Fibroblast of skin of left quadriceps (primary cell): ENCODE measurements at regions not wholly inside any gene's neighbourhood (a gene's known extent, or its start where the extent isn't known, plus 50 kb on each side); places are given as distances from the start of the nearest gene placed in this dataset.

Experiments used
- DNase-seq, 2 experiments: peaks; one replicate each; pipeline ENCODE4 v3.0.0-alpha.2; 2013; ENCODE audit warnings: low read depth in 2 of 2

DNA sequence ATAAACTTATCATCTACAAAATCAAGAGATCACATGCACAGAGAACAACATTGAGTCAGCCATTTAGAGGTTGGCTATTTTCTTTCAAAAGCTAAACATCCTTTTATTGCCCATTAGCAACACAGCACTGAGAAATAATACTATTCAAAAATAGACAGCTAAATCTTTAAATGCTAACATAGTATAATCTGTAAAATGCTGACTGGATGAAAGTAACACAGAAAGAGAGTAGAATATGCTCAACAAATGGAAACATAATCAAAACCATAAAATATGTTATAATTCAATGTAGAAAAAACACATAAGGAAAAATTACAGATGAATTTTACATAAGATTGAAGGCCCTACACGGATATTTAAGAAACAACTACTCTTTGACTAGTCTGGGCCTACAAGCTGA lies 56.5 kb upstream of the COL3A1 start:
- no peak for DNase-seq

DNA sequence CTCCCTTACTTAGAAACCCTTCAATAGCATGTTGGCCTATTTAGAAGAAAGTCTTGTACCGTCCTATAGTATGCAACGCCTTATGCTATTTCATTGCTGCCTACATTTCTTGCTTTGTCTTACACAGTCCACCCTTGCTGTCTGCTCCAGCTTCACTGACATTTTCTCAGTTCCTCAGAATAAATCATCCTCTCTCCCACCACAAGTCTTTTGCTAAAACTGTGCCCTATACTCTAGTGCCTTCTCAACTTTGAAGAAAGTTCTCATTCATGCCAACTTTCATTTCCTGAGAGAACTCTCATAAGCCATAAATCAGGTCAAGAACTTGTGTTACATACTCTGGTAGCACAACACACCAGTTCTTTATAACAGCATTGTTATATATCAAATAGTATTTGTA lies 54.3 kb upstream of the COL3A1 start:
- no peak for DNase-seq

DNA sequence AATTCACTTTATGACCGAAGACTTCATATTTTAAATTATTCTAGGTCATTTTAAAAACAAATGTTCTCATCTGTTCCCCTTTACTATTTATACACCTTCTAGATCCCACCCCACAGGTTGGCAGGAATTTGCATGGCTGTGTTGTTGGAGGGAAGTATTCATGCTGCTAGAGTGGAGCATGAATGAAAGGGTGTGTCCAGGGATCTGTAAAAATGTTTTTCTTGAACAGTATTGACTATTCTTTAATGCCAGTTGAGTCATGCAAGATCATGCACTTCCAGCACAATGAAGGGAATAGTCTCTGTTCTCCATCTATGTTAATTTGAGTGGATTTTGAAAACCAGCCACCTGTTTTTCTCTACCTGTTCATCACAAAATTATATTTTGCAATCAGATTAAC lies 52.0 kb upstream of the COL3A1 start:
- DNase-seq: no peak
